ENCODE measurements at regions not wholly inside any gene's neighbourhood (a gene's known extent, or its start where the extent isn't known, plus 50 kb on each side); places are given as distances from the start of the nearest gene placed in this dataset.

DNA sequence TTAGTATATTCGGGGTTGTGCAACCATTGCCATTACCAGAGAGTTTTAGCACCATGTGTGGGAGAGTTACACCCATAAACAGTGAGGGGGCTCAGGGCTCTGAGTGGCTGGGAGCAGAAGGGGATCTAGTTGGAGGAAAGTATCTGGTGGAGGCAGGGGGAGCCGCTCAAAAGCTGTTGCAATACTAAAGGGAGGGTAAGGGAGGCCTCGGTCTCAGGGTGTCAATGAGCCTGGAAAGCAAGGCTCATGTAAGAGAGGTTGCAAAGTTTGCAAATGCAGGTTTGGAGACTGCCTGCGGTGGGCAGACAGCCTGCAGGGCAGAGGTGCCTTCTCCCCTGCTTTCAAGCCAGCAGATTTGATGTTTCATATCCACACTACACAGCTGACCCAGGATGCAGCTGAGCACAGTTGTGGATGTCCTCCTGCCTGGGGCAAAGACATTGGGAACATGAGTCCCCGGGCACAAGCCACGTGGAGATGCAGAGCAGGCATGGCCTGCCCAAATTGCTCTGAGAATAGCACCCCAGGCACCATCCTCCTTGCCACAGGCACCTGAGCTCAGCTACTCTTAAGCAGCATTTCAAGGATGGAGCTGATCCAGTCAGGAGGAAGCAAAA, 181.4 kb downstream of the TLE3 start:
- Histone ChIP-seq H3K4me3 (no peak overlapping the region), H3K27me3 (no peaks in the 10 kb centered on the region), H3K27ac (no peak overlapping the region), H3K9me3 (no peaks in the 10 kb centered on the region), H3K36me3 (replicated peaks in 1 of 2; ENCODE audit: insufficient read depth in 1 of 2, low read depth in 2 of 2) (no peaks in the 10 kb centered on the region), H3K4me1 (no peaks in the 10 kb centered on the region)
- DNase-seq (no peak), ATAC-seq (no peak)
- intact Hi-C loops (cut with DNase I) = no loop called here
- WGBS, 2 donors = 84 to 85% methylated on average over 6 of the region's 6 CpGs
- TF ChIP-seq, protein P1, sequence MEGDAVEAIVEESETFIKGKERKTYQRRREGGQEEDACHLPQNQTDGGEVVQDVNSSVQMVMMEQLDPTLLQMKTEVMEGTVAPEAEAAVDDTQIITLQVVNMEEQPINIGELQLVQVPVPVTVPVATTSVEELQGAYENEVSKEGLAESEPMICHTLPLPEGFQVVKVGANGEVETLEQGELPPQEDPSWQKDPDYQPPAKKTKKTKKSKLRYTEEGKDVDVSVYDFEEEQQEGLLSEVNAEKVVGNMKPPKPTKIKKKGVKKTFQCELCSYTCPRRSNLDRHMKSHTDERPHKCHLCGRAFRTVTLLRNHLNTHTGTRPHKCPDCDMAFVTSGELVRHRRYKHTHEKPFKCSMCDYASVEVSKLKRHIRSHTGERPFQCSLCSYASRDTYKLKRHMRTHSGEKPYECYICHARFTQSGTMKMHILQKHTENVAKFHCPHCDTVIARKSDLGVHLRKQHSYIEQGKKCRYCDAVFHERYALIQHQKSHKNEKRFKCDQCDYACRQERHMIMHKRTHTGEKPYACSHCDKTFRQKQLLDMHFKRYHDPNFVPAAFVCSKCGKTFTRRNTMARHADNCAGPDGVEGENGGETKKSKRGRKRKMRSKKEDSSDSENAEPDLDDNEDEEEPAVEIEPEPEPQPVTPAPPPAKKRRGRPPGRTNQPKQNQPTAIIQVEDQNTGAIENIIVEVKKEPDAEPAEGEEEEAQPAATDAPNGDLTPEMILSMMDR (IDR thresholded peaks at IDR 0.05) = no peak
- TF ChIP-seq POLR2A (IDR thresholded peaks at IDR 0.05) = no peak

DNA sequence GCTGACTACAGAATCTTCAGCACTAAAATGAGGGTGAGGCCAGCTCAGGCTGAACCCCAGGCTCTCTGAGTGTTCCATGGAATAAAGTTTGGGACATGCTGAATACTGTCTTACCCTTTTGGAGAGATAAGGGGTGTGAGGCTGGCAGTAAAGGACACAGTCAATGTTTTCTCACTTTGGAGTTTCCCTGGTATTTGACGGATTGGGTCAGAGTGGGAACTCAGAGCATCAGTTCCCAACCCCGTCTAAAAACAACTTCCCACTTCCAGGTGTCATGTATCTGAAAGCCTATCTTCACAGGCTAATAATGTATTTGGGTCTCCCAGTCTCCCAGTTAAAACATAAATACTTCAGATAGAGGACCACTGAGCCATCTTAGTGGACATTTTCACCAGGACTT, 180.7 kb downstream of the TLE3 start:
- no peak for ATAC-seq
- DNase-seq = no peak
- H3K4me3 ChIP-seq = no peak overlapping the region
- H3K9me3 ChIP-seq = no peaks in the 10 kb centered on the region
- H3K27me3 ChIP-seq = no peaks in the 10 kb centered on the region
- H3K36me3 ChIP-seq (replicated peaks in 1 of 2; ENCODE audit: insufficient read depth in 1 of 2, low read depth in 2 of 2) = no peaks in the 10 kb centered on the region
- intact Hi-C loops (cut with DNase I) = no loop called here
- WGBS, 2 donors = 80 to 81% methylated on average over 2 of the region's 2 CpGs
- no peak overlapping the region for H3K27ac ChIP-seq
- no peak for TF ChIP-seq POLR2A (IDR thresholded peaks at IDR 0.05)
- TF ChIP-seq, protein P1 (IDR thresholded peaks at IDR 0.05) = no peak
- no peaks in the 10 kb centered on the region for H3K4me1 ChIP-seq

- no peak overlapping the region for H3K4me3 ChIP-seq
- ATAC-seq = no peak
- WGBS, 2 donors = 72 to 78% methylated on average over 5 of the region's 5 CpGs
- DNase-seq = no peak
- no peak overlapping the region for H3K27ac ChIP-seq
- TF ChIP-seq, protein P1 (IDR thresholded peaks at IDR 0.05) = no peak
- no peak for TF ChIP-seq POLR2A (IDR thresholded peaks at IDR 0.05)
- H3K4me1 ChIP-seq = no peaks in the 10 kb centered on the region
- H3K9me3 ChIP-seq = no peaks in the 10 kb centered on the region
- H3K36me3 ChIP-seq (replicated peaks in 1 of 2; ENCODE audit: insufficient read depth in 1 of 2, low read depth in 2 of 2) = no peaks in the 10 kb centered on the region
- intact Hi-C loops (cut with DNase I) = no loop called here
- H3K27me3 ChIP-seq = no peaks in the 10 kb centered on the region
Measured at GRCh38 chr15:69919816-69920215, 177.9 kb downstream of the TLE3 start.

- Histone ChIP-seq H3K9me3 (no peaks in the 10 kb centered on the region), H3K4me1 (no peaks in the 10 kb centered on the region), H3K4me3 (no peak overlapping the region), H3K36me3 (replicated peaks in 1 of 2; ENCODE audit: insufficient read depth in 1 of 2, low read depth in 2 of 2) (no peaks in the 10 kb centered on the region), H3K27ac (no peak overlapping the region), H3K27me3 (no peaks in the 10 kb centered on the region)
- no peak for ATAC-seq
- TF ChIP-seq, protein P1 (IDR thresholded peaks at IDR 0.05) = no peak
- TF ChIP-seq POLR2A (IDR thresholded peaks at IDR 0.05) = no peak
- intact Hi-C loops (cut with DNase I) = no loop called here
- WGBS, 2 donors = 63 to 64% methylated on average over 2 of the region's 2 CpGs
- DNase-seq = no peak
Measured at GRCh38 chr15:69920221-69920620, 177.5 kb downstream of the TLE3 start.
